ENCODE measurements at regions not wholly inside any gene's neighbourhood (a gene's known extent, or its start where the extent isn't known, plus 50 kb on each side); places are given as distances from the start of the nearest gene placed in this dataset.

DNA sequence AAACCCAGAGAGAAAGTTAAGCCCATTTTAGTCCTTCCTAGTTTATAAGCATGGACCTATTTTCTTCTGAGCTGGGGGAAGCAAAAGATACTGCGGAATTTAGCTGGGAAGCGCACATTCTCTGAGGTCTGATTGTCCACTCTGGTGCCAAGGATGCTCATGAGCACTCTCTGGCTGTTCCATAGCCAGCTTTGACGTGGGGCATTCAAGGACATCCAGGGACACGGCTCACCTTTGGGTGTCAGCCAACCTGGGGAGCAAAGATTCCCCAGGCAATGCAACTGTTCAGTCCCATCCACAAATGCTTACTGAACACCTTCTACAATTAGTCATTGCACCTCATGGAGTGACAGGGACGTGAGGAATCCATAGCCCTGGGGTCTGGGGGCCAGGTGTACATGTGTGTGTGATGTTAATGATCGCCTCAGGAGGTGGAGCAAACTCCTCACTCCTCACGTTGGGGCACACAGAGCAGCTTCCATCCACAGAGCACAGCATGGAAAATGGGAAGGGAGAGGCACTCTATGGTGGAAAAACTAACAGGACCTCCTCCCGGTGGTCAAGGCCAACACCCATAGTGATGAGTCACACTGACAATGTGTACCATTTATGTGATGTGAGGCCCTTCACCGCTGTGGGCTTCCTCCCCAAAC, 67.5 kb upstream of the IGFBP3 start:
- TF ChIP-seq, protein P1, sequence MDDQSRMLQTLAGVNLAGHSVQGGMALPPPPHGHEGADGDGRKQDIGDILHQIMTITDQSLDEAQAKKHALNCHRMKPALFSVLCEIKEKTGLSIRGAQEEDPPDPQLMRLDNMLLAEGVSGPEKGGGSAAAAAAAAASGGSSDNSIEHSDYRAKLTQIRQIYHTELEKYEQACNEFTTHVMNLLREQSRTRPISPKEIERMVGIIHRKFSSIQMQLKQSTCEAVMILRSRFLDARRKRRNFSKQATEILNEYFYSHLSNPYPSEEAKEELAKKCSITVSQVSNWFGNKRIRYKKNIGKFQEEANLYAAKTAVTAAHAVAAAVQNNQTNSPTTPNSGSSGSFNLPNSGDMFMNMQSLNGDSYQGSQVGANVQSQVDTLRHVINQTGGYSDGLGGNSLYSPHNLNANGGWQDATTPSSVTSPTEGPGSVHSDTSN (IDR thresholded peaks at IDR 0.05; ENCODE audit: insufficient replicate concordance, low read depth, low read length) = no peak
- TF ChIP-seq SP1 (IDR thresholded peaks at IDR 0.05; ENCODE audit: low read depth, low read length) (no peak), RBBP5 (conservative IDR thresholded peaks at IDR 0.05) (no peak), PAX8 (IDR thresholded peaks at IDR 0.05) (no peak), TCF7 (IDR thresholded peaks at IDR 0.05; ENCODE audit: borderline replicate concordance) (no peak), SUPT20H (IDR thresholded peaks at IDR 0.05; ENCODE audit: borderline replicate concordance, control insufficient read depth, low read depth, low read length) (no peak), MEF2A (IDR thresholded peaks at IDR 0.05; ENCODE audit: insufficient read depth, low read depth, low read length) (no peak), RB1 (IDR thresholded peaks at IDR 0.05; ENCODE audit: borderline replicate concordance) (no peak), JUND (IDR thresholded peaks at IDR 0.05; ENCODE audit: low read depth, low read length) (no peak), MYC (IDR thresholded peaks at IDR 0.05; ENCODE audit: insufficient read depth, insufficient read length, insufficient replicate concordance, low read length, severe bottlenecking) (no peak), MXI1 (IDR thresholded peaks at IDR 0.05; ENCODE audit: low read depth, low read length) (no peak), SMAD5 (IDR thresholded peaks at IDR 0.05; ENCODE audit: low read depth) (no peak), CBFB (IDR thresholded peaks at IDR 0.05; ENCODE audit: low read depth) (no peak), FOXK2 (IDR thresholded peaks at IDR 0.05) (no peak), STAT1 (conservative IDR thresholded peaks at IDR 0.05) (no peak)
- TF ChIP-seq, protein P2, sequence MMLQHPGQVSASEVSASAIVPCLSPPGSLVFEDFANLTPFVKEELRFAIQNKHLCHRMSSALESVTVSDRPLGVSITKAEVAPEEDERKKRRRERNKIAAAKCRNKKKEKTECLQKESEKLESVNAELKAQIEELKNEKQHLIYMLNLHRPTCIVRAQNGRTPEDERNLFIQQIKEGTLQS (IDR thresholded peaks at IDR 0.05; ENCODE audit: borderline replicate concordance, extremely low read depth, low read depth, low read length) = no peak
- TF ChIP-seq, protein P3, sequence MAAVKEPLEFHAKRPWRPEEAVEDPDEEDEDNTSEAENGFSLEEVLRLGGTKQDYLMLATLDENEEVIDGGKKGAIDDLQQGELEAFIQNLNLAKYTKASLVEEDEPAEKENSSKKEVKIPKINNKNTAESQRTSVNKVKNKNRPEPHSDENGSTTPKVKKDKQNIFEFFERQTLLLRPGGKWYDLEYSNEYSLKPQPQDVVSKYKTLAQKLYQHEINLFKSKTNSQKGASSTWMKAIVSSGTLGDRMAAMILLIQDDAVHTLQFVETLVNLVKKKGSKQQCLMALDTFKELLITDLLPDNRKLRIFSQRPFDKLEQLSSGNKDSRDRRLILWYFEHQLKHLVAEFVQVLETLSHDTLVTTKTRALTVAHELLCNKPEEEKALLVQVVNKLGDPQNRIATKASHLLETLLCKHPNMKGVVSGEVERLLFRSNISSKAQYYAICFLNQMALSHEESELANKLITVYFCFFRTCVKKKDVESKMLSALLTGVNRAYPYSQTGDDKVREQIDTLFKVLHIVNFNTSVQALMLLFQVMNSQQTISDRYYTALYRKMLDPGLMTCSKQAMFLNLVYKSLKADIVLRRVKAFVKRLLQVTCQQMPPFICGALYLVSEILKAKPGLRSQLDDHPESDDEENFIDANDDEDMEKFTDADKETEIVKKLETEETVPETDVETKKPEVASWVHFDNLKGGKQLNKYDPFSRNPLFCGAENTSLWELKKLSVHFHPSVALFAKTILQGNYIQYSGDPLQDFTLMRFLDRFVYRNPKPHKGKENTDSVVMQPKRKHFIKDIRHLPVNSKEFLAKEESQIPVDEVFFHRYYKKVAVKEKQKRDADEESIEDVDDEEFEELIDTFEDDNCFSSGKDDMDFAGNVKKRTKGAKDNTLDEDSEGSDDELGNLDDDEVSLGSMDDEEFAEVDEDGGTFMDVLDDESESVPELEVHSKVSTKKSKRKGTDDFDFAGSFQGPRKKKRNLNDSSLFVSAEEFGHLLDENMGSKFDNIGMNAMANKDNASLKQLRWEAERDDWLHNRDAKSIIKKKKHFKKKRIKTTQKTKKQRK (IDR thresholded peaks at IDR 0.05; ENCODE audit: low read depth, low read length) = no peak
- ATAC-seq (no peak), FAIRE-seq (no peak), DNase-seq (ENCODE audit: low read depth, low spot score) (no peak)
- WGBS (ENCODE audit: insufficient coverage, insufficient replicate concordance, low lambda C conversion rate, missing lambda C conversion rate) = 4% methylated on average over 9 of the region's 9 CpGs
- ChIA-PET SMC1A (ENCODE audit: uncharacterized antibody, unreplicated experiment) (interaction anchor here (1.0 to 1.3 kb wide), 2 partner anchors 151 to 363 kb away, joined by 3 read pairs; no protein-coding TSS in a partner anchor), RAD21 (ENCODE audit: unreplicated experiment) (interaction anchor here (1.8 to 2.1 kb wide), 2 partner anchors 65 to 303 kb away, joined by 9 read pairs; no protein-coding TSS in a partner anchor), POLR2A (no interaction called here), CTCF (no interaction called here)
- H3K79me2 ChIP-seq (ENCODE audit: control insufficient read depth, insufficient read depth, low read length) = no peaks in the 10 kb centered on the region
- H3K9me3 ChIP-seq (replicated peaks; ENCODE audit: control insufficient read depth, insufficient read depth, low read length) = no peaks in the 10 kb centered on the region
- H4K20me1 ChIP-seq (ENCODE audit: control insufficient read depth, insufficient read depth) = no peaks in the 10 kb centered on the region
- H2AFZ ChIP-seq (ENCODE audit: control insufficient read depth, low read depth, low read length) = no peak overlapping the region
- no peak overlapping the region for H3K27ac ChIP-seq (ENCODE audit: control insufficient read depth, insufficient read depth)
- BruUV-seq (replicated peaks) = no TSS peak
- no peaks in the 10 kb centered on the region for H3K4me1 ChIP-seq (ENCODE audit: control insufficient read depth, insufficient read depth, low read length)
- H3K27me3 ChIP-seq (replicated peaks in 1 of 2; ENCODE audit: control insufficient read depth in 2 of 2, insufficient read depth in 2 of 2, low read length in 1 of 2) = no peaks in the 10 kb centered on the region
- H3K36me3 ChIP-seq (ENCODE audit: control insufficient read depth in 2 of 2, insufficient read depth in 2 of 2, low read length in 1 of 2) = no peaks in the 10 kb centered on the region
- no peak overlapping the region for H3K4me2 ChIP-seq (ENCODE audit: control insufficient read depth, insufficient read depth)
- in situ Hi-C loops (cut with MboI) = no loop called here
- no peak overlapping the region for H3K9ac ChIP-seq (ENCODE audit: control insufficient read depth, insufficient read depth, low read length)
- intact Hi-C loops (cut with micrococcal nuclease; ENCODE audit: unreplicated experiment) = loop anchor here (5.0 kb wide), 1 partner anchor 164 kb away; no protein-coding TSS in a partner anchor
- no peak overlapping the region for H3K4me3 ChIP-seq
